ENCODE measurements at regions not wholly inside any gene's neighbourhood (a gene's known extent, or its start where the extent isn't known, plus 50 kb on each side); places are given as distances from the start of the nearest gene placed in this dataset.

GRCh38 chr4:157514711-157515110, 294.2 kb downstream of the GRIA2 start:
- TF ChIP-seq EZH2phosphoT487 (IDR thresholded peaks at IDR 0.05; ENCODE audit: borderline replicate concordance, low read length) (no peak), CTCF (IDR thresholded peaks at IDR 0.05; ENCODE audit: low read depth, low read length, poor library complexity, severe bottlenecking) (no peak)

All from DOHH2 (cell line).